Coronary artery (tissue), 2 donors: ENCODE measurements at regions not wholly inside any gene's neighbourhood (a gene's known extent, or its start where the extent isn't known, plus 50 kb on each side); places are given as distances from the start of the nearest gene placed in this dataset.

ENCODE experiments used
- DNase-seq: peaks from one replicate; pipeline ENCODE4 v3.0.0-alpha.2; 2017; ENCODE audit warnings: low spot score
- H3K27ac ChIP-seq, 2 donors: fragments of 200-600 bp; sonication (generic); one replicate each; pipeline ENCODE4 v1.5.1; 2016 to 2019
- H3K4me3 ChIP-seq: fragments of 200-600 bp; sonication (generic); 2 replicates; pipeline ENCODE4 v1.5.1; 2016; ENCODE audit warnings: mild to moderate bottlenecking, moderate library complexity
- TF ChIP-seq, protein P1 (sequence below): fragments of 200-600 bp; sonication (generic); IDR thresholded peaks from one replicate; pipeline ENCODE4 v1.5.1; 2019; ENCODE audit warnings: antibody characterized with exemption

DNA sequence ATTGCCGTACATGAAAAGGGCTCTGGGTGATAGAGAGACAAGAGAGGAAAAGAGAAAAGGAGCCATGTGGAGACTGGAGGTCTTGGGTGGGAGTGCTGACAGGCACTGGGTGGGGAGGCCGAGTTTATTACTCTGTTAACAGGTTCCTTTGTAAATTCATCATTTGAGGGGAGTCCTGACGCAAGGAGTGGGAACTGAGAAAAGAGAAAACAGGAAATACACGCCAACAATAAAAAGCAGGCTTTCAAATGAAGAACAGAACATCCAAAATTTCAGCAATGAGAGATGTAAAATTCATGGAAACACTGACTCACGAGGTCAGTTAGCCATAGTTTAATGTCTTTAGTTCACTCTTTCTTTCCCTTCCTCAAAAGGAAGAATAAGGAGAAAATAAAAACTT, 342.8 kb downstream of the TMEM167A start:
- no peak for DNase-seq
- TF ChIP-seq, protein P1, sequence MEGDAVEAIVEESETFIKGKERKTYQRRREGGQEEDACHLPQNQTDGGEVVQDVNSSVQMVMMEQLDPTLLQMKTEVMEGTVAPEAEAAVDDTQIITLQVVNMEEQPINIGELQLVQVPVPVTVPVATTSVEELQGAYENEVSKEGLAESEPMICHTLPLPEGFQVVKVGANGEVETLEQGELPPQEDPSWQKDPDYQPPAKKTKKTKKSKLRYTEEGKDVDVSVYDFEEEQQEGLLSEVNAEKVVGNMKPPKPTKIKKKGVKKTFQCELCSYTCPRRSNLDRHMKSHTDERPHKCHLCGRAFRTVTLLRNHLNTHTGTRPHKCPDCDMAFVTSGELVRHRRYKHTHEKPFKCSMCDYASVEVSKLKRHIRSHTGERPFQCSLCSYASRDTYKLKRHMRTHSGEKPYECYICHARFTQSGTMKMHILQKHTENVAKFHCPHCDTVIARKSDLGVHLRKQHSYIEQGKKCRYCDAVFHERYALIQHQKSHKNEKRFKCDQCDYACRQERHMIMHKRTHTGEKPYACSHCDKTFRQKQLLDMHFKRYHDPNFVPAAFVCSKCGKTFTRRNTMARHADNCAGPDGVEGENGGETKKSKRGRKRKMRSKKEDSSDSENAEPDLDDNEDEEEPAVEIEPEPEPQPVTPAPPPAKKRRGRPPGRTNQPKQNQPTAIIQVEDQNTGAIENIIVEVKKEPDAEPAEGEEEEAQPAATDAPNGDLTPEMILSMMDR = no peak
- no peak overlapping the region for H3K4me3 ChIP-seq
- H3K27ac ChIP-seq = no peak overlapping the region

DNA sequence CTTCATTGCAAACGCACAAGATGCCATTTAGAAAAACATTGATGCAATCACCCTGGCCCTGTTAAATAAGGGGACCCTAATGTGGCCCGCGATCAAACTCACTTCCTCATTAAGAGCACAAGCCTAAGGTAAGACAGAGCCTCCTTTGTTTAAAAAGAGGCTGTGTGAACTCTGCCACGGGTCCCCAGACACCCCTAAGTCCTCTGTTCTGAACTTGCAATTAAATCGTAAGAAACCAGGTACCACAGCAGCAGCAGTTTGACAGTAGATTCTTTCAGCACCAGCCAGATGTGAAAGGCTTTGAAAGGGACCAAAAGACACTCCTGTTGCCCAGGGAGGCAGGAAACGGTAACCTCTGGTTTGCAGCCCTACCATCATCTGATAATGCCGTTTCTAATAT, 346.3 kb downstream of the TMEM167A start:
- Histone ChIP-seq H3K27ac (no peak overlapping the region), H3K4me3 (no peak overlapping the region)
- DNase-seq = no peak
- TF ChIP-seq, protein P1 = no peak

DNA sequence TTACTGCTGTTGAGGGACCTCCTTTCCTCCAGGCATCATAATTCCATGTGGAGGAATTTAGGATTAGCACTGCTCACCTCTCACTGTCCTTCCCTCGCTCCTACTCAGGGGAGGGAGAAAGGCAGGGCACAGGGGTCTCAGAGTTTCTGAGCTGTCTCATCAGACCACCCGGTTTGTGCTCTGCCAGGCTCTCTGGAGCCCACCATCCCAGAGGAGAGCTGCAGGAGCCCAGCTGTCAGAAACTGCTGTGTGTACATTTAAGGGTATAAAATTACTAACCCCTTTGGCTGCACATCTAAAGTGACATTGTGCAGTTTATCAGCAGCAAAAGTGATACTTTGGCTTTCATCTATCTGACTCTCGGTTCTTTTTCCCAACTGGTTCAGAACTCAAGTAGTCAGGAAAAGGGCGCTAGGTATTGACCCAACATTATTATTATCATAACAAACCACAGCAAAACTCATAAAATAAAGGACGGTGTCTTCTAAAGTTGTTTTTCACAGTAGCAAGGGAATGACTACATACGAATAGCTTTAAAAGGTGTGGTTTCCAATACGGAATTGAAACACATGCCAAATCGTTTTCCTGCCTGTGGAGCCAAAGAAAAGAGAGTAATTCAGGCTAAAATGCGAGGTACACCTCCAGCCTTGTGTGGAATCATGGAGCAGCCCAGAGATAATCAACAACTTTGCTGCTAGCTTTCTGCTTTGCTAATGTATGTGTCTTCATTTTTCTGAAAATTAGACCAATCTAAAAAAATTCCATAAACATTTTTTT, 348.1 kb downstream of the TMEM167A start:
- DNase-seq = no peak
- Histone ChIP-seq H3K4me3 (no peak overlapping the region), H3K27ac (no peak overlapping the region)
- TF ChIP-seq, protein P1 = no peak

DNA sequence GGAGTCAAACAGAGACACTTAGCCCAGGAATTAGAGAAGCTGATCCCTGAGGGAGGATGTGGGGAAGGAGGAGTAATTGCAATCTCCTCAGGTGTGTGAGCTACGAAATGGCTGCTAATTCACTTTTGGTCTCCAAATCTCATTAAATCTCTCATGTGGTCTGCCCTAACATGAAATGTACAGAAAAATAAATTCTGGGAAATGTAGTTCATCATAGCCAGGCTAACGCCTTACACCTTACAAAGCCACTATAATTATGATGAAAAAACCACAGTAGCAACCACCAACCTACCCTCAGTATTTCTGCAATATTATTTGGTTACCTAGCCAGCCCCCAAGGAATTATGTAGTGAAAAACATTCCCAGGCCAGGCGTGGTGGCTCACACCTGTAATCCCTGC, 354.0 kb downstream of the TMEM167A start:
- TF ChIP-seq, protein P1 = no peak
- no peak for DNase-seq
- Histone ChIP-seq H3K27ac (no peak overlapping the region), H3K4me3 (no peak overlapping the region)

DNA sequence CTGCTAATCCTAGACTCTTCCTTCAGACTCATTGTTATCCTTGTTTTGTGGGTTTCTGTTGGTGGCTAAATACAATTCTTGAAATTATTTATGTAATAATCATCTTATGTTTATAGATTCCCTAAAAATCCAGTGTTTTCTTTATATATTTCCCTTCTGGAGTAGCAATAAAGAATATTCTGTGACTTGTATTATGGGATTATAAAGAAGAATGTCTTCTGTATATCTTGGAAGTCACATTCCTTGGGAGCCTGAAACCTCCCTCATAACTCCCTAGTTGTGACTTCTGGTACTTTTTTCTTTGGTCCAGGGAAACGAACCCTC, 356.1 kb downstream of the TMEM167A start:
- TF ChIP-seq, protein P1 = no peak
- H3K27ac ChIP-seq = no peak overlapping the region
- no peak overlapping the region for H3K4me3 ChIP-seq
- DNase-seq = no peak

DNA sequence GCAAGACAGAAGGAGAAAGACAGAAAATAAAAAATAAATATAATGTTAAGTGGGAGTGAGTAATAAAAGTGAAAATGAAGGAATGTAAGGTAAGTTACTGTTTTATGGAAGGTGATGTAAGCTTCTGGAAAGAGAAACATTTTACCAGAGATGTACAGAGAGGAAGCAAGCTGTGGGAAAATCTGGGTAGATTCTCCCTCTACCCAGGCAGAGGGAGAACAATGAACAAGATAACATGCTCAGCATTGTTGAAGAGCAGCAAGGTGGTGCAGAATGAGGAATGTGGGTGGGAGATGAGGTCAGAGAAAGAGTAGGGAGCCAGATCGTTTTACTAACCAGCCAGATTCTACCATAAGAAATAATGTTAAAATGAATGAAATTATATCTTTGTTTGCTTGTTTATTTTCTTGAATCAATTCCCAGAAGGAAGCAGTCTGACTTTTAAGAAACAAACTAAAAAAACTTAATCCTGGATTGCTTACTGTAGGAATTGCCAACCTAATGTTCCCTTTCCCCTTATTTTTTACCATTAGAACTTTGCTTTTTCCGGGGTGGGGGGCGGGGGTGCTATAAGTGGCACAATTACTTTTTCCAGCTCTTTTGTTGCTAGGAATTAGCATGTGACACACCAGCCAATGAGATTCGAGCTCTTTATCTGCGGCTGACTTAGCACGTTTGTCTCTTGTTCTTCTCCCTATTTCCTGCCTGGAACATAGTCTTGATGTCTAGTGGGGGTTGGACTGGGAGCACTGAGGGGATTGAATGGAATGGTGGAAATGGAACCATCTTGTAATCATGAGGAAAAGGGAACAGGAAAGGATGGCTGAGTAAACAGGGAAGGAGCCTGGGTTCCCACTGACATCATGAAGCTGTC, 356.7 kb downstream of the TMEM167A start:
- Histone ChIP-seq H3K27ac (no peak overlapping the region), H3K4me3 (no peak overlapping the region)
- DNase-seq = no peak
- TF ChIP-seq, protein P1 = no peak

DNA sequence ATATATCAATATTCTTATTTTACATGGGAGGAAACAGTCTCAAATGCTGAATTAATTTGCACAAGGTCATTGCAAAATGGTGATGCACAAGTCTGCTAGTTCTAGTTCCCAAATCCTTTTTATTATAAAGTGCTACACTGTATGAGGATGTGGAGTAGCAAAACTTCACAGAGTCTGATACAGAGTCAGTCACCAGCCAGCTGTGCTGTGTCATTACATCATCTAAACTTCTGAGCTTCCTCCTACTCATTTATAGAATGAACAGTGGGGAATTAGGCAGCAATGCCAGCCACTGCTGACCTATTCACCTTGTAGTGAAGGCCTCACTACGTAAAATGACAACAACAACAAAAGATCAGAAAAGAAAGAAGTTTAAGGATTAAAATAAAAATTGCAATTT, 357.8 kb downstream of the TMEM167A start:
- no peak overlapping the region for H3K27ac ChIP-seq
- no peak for DNase-seq
- H3K4me3 ChIP-seq = no peak overlapping the region
- TF ChIP-seq, protein P1 = no peak
